NCI-H446 (cell line): ENCODE measurements at regions not wholly inside any gene's neighbourhood (a gene's known extent, or its start where the extent isn't known, plus 50 kb on each side); places are given as distances from the start of the nearest gene placed in this dataset.
"Not testable (repeated sequence)": the region's sequence is repeated elsewhere in the genome, so short reads cannot be mapped to it uniquely, and the experiment has no call there.

Source experiments
- DNase-seq, 2 experiments: peaks; one replicate each; lab custom pipeline; 2025; lab: John Stamatoyannopoulos, UW

- DNase-seq, result no peak
Measured at GRCh38 chrX:34576864-34577263, 80.2 kb downstream of the TMEM47 start.

- no peak for DNase-seq
Measured at GRCh38 chrX:34565981-34566380, 91.1 kb downstream of the TMEM47 start.

- DNase-seq, result no peak
Measured at GRCh38 chrX:34563804-34564203, 93.3 kb downstream of the TMEM47 start.

GRCh38 chrX:34563061-34563460 is 94.0 kb downstream of the TMEM47 start:
- no peak for DNase-seq

GRCh38 chrX:34562006-34562405 is 95.1 kb downstream of the TMEM47 start:
- no peak for DNase-seq

GRCh38 chrX:34560180-34560579 is 96.9 kb downstream of the TMEM47 start:
- no peak for DNase-seq

- DNase-seq, result no peak
Measured at GRCh38 chrX:34559325-34559724, 97.8 kb downstream of the TMEM47 start.

GRCh38 chrX:34557733-34558132 is 99.4 kb downstream of the TMEM47 start:
- DNase-seq, result no peak

- DNase-seq, result no peak
Measured at GRCh38 chrX:34555481-34555880, 101.6 kb downstream of the TMEM47 start.

- no peak for DNase-seq
Measured at GRCh38 chrX:34546366-34546765, 110.7 kb downstream of the TMEM47 start.

GRCh38 chrX:34528081-34528480 is 129.0 kb downstream of the TMEM47 start:
- no peak for DNase-seq

- DNase-seq, result no peak
Measured at GRCh38 chrX:34521563-34521962, 135.5 kb downstream of the TMEM47 start.

GRCh38 chrX:34509394-34509793 is 147.7 kb downstream of the TMEM47 start:
- DNase-seq, result no peak

- no peak for DNase-seq
Measured at GRCh38 chrX:34503119-34503518, 154.0 kb downstream of the TMEM47 start.

GRCh38 chrX:34493086-34493485 is 164.0 kb downstream of the TMEM47 start:
- DNase-seq, result no peak

- DNase-seq, result no peak
Measured at GRCh38 chrX:34491126-34491525, 166.0 kb downstream of the TMEM47 start.

GRCh38 chrX:34487364-34487763 is 169.7 kb downstream of the TMEM47 start:
- DNase-seq, result no peak

- no peak for DNase-seq
Measured at GRCh38 chrX:34483980-34484379, 173.1 kb downstream of the TMEM47 start.

GRCh38 chrX:34470507-34470906 is 186.6 kb downstream of the TMEM47 start:
- DNase-seq, result no peak

- DNase-seq, result no peak
Measured at GRCh38 chrX:34467437-34467836, 189.6 kb downstream of the TMEM47 start.

GRCh38 chrX:34463220-34463619 is 193.9 kb downstream of the TMEM47 start:
- DNase-seq, result not testable (repeated sequence)

- not testable (repeated sequence) for DNase-seq
Measured at GRCh38 chrX:34457850-34458249, 199.2 kb downstream of the TMEM47 start.

GRCh38 chrX:34437586-34437985 is 219.5 kb downstream of the TMEM47 start:
- no peak for DNase-seq

GRCh38 chrX:34426334-34426733 is 230.8 kb downstream of the TMEM47 start:
- DNase-seq, result no peak

- no peak for DNase-seq
Measured at GRCh38 chrX:34406580-34406979, 250.5 kb downstream of the TMEM47 start.
